MM.1S (cell line): ENCODE measurements at regions not wholly inside any gene's neighbourhood (a gene's known extent, or its start where the extent isn't known, plus 50 kb on each side); places are given as distances from the start of the nearest gene placed in this dataset.
"Not testable (repeated sequence)": the region's sequence is repeated elsewhere in the genome, so short reads cannot be mapped to it uniquely, and the experiment has no call there.

Experiments
- EZH2 ChIP-seq: fragments of 300-600 bp; sonication (generic); optimal IDR thresholded peaks from 2 replicates; pipeline ENCODE3; 2017; ENCODE audit warnings: low read depth, mild to moderate bottlenecking, antibody characterized with exemption, low read length, mixed read lengths
- TF ChIP-seq, protein P1 (sequence below): fragments of 300-600 bp; sonication (generic); IDR thresholded peaks from 2 replicates; pipeline ENCODE4 v1.5.1; 2016; ENCODE audit warnings: antibody characterized with exemption, low read length, mixed read lengths

DNA sequence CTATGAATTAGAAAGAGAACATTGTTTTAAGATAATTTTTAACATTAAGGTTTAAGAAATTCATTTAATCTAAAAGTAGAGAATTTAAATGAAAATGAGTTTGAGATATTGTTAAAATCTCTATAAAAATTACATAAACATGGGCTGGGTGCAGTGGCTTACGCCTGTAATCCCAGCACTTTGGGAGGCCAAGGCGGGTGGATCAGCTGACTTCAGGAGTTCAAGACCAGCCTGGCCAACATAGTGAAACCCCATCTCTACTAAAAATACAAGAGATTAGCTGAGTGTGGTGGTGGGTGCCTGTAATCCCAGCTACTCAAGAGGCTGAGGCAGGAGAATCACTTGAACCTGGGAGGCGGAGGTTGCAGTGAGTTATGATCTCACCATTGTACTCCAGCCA, 1379.6 kb downstream of the NCAM2 start:
- TF ChIP-seq, protein P1, sequence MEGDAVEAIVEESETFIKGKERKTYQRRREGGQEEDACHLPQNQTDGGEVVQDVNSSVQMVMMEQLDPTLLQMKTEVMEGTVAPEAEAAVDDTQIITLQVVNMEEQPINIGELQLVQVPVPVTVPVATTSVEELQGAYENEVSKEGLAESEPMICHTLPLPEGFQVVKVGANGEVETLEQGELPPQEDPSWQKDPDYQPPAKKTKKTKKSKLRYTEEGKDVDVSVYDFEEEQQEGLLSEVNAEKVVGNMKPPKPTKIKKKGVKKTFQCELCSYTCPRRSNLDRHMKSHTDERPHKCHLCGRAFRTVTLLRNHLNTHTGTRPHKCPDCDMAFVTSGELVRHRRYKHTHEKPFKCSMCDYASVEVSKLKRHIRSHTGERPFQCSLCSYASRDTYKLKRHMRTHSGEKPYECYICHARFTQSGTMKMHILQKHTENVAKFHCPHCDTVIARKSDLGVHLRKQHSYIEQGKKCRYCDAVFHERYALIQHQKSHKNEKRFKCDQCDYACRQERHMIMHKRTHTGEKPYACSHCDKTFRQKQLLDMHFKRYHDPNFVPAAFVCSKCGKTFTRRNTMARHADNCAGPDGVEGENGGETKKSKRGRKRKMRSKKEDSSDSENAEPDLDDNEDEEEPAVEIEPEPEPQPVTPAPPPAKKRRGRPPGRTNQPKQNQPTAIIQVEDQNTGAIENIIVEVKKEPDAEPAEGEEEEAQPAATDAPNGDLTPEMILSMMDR: not testable (repeated sequence)
- TF ChIP-seq EZH2: not testable (repeated sequence)
